OCI-M2 (cell line): ENCODE measurements at regions not wholly inside any gene's neighbourhood (a gene's known extent, or its start where the extent isn't known, plus 50 kb on each side); places are given as distances from the start of the nearest gene placed in this dataset.

Experiments
- DNase-seq: peaks from one replicate; lab custom pipeline; 2025; ENCODE audit not compliant: unreplicated experiment; lab: John Stamatoyannopoulos, UW

DNA sequence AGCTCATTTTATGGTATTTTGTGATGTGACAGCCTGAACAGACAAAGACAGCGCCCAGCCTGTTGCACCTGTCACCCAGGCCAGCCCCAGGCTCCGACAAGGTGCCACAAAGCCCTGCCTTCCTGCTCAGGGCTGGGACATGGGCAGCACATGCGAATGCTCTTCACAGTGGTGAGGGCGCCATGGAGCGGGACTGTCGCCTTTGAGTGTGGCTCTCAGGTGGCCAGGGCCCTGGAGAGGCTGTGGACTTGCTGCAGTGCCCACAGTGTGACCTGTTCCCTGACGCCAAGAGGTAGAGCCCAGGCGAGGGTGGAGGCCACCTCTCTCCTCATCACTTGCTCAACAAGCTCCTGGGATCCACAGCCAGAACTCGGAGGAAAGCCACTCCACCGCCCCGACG lies 346.3 kb downstream of the SHANK2 start:
- DNase-seq, result no peak

DNA sequence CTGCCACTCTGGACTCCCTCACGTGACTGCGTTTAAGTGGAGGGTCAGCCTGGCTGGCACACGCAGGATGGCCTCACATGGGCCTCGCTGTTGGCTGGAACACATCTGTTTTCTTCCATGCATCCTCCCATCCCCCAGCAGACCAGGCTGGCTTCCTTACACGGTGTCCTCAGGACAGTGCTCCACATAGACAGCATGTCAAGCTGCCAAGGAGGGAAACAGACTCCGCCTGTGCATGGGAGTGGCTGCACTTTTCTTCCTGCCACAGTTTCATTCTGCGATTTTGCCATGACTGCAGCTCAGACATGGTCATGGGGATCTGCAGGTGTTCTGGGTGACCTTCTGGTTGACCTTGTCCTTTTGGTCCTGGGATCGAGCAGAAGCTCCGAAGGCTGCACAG lies 344.2 kb downstream of the SHANK2 start:
- no peak for DNase-seq

DNA sequence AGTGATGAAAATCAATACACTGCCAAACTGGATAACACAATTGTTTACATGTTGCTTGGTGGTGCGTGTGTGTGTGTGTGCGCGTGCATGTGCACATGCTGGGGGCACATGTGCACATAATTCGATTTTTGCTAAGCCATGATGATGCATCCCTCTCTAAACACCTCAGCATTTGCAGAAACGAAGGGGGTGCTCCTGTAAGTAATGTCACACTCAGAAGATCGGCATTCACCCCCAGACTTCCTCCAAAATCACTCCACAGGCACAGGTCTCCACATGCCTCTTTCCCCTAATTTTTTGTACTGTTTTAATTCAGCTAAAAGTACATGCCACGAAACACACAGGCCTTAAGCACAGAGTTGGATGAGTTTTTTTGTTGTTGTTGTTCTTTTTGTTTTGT lies 341.5 kb downstream of the SHANK2 start:
- DNase-seq, result no peak

DNA sequence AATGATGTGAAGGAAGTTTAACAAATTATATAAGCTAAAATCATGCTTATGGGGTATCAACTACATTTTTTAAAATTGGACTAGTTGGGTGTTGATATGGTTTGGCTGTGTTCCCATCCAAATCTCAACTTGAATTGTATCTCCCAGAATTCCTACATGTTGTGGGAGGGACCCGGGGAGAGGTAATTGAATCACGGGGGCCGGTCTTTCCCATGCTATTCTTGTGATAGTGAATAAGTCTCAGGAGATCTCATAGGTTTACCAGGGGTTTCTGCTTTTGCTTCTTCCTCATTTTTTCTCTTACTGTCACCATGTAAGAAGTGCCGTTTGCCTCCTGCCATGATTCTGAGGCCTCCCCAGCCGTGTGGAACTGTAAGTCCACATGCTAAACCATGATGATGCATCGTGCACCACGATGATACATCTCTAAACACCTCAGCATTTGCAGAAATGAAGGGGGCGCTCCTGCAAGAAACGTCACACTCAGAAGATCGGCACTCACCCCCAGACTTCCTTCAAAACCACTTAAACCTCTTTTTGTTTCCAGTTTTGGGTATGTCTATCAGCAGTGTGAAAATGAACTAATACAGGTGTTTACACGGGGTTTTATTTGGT lies 340.0 kb downstream of the SHANK2 start:
- DNase-seq, result no peak

DNA sequence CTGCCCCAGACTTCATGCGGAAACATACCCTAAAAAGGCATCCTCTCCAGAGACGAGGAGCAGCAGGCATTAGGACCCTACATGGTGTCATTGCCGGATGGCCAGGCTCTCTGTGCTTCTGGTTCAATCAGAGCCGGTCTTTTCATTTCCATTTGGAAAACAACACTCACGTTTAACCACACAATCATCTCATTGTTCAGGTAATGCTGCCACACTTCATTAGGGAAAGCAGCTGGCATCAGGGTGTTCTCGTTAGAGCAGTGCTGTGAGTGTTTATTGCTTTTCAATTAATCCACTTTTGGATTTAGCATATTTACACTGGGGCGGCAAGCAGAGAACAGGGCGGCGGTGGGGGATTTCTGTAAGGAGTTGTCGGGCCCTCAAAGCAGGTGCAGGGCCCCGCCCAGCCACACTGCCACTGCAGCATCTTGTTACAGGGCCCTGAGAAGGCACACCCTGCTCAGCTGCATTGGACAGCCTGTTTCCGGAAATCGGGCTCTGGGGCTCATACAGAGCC lies 338.6 kb downstream of the SHANK2 start:
- DNase-seq, result no peak

DNA sequence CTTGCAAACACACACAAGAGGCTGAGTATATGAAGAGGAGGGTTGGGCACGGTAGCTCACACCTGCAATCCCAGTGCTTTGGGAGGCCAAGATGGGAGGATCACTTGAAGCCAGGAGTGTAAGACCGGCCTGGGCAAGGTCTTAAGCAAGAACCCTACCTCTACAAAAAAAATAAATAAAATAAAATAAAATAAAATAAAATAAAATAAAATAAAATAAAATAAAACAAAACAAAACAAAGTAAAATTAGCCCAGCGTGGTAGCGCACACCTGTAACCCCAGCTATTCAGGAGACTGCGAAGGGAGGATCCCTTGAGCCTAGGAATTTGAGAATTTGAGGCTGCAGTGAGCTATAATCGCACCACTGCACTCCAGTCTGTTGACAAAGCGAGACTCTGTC lies 337.9 kb downstream of the SHANK2 start:
- DNase-seq, result no peak

DNA sequence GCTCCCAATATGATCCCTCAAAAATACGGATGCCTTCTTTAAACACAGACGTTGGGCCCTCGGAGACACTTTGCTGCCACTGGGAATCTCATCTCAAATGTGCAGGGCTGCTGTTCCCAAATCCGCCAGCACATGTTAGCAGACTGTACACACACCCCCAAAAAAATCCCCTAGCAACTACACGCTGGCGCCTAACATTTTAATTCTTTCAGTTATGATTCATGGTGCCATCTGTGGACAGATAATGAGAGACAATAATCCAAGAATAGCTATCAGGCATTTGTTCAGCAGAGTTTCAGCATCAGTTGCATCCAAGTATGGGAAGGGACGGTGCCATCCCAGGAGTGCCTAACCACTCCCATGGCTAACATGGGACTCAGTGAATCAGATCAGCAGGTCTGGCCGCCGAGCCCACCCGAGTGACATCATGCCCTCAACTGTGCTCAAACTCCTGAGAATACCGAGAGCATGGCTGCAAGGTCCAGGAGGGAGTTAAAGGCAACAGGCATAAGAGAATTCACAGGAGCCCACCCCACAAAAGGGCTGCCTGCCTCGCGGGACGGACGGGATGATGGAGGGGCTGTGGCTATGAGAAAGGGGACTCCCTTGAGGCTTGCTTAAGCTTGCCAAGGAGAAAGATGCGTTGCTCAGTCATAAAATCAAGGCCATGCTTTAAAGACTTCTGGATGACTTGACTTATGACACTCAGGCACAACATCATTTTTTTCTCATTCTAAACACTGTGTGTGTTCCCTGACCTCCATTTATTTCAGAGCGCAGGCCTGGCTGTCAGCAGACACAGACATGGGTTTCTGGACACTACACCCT lies 337.0 kb downstream of the SHANK2 start:
- DNase-seq, result no peak

DNA sequence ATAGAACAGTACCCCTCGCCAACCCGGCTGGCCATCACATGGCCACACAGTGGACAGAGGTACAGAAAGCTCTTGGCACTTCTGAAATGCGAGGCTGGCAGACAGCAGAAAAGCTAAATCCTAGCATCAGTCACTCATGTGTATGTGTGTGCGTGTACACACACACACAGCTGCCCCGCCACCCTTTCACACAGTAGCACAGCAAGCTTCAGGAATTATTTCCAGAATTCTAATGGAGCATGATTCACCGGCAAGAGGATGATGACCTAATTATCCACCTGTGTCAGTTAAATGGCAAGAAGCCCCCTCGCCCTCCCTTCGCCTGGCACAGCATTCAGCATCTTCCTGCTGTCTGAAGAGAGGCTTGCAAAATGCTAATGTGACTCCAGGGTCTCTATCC lies 336.0 kb downstream of the SHANK2 start:
- DNase-seq, result no peak

DNA sequence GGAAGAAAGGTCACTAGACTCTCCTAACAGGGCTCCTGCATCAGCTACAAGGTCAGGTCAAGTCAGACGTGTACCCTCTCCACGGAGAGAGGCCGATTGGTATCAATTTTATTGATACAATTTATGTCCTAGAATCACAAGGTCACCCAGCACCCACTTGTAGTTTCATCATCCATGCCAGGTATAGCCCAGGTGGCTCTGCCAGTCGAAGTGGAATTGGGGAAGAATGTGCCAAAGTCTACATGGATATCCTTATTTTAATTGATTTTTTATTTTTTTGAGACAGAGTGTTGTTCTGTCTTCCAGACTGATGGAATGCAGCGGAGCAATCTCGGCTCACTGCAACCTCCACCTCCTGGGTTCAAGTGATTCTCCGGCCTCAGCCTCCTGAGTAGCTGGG lies 334.1 kb downstream of the SHANK2 start:
- DNase-seq, result no peak

DNA sequence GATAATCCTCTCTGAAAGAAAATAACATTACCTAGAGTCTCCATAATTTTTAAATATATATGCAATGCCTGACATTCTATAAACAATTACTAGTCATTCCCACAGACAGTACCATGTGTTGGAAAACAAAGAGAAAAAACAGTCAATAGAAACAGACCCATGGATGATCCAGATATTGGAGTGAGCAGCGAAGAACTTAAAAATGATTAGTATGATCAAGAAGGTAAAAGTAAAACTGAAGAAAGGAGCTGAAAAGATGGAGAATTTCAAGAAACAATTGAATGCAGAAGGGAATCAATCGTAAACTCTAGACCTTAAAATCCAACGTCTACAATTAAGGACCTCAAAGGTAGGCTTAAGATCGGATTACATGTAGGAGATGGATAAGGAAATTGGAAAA lies 330.6 kb downstream of the SHANK2 start:
- DNase-seq, result no peak

DNA sequence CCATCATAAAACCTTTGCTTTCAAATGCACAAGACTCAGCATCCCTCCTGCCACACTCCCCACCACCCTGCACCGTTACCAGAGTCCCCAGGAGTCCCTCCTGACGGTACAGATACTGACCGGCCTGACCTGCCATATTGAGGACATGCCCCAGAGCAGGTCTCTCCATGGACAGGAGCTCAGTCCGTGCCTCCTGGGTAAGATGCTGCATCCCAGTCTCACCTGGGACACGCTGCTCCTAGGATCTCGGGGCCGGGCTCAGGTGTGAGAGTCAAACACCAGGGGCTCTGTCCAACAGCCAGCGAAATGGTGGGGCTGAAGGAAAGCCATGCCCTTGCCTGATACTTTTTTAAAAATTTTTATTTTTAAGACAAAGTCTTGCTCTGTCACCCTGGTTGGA lies 328.3 kb downstream of the SHANK2 start:
- DNase-seq, result no peak

DNA sequence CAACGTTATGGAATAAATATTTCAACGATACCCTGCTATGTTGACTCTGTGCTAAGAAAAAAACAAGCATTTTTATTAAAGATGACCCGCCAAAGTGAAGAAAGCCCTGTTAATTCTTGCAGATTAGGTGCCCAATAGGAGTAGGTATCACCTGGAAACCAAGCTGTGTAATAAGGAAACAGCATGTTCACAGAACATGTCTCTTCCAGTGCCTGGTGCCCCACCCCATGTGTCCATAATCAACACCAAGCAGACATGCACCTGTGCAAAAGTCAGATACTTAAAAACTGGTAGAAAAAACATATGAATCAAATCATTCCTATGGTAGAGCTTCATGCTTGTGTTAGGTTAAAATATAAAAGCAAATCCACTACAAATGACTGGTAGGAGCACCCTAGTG lies 327.1 kb downstream of the SHANK2 start:
- DNase-seq, result no peak

DNA sequence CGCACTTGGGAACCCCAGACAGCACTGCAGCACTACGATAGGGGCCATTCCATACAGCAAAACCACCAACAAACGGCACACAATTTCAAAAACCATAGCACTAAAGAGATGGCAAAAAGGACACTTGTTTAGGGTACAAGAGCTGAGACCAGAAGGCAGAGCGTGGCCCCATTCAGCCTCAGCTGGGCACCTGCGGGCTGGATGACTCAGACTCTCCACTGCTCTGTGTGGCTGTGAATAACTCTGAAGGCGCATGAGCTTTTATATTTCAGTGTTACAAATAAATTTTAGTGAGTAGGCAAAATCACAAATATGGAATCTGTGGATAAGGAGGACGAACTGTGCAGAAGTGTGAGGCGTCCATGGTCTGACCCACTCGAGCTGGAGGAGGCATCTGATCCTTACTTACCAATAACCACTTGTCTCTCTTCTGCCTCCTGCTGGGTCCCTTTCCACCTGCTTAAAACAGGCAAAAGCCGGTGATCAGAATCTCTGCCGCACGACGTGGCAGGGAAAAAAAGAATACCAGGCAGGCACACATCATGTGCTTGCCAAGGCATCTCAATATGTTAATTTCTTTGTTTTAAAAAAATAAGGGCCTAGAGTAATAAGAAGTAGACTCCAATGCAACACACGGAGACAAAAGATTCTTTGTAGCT lies 325.7 kb downstream of the SHANK2 start:
- no peak for DNase-seq

DNA sequence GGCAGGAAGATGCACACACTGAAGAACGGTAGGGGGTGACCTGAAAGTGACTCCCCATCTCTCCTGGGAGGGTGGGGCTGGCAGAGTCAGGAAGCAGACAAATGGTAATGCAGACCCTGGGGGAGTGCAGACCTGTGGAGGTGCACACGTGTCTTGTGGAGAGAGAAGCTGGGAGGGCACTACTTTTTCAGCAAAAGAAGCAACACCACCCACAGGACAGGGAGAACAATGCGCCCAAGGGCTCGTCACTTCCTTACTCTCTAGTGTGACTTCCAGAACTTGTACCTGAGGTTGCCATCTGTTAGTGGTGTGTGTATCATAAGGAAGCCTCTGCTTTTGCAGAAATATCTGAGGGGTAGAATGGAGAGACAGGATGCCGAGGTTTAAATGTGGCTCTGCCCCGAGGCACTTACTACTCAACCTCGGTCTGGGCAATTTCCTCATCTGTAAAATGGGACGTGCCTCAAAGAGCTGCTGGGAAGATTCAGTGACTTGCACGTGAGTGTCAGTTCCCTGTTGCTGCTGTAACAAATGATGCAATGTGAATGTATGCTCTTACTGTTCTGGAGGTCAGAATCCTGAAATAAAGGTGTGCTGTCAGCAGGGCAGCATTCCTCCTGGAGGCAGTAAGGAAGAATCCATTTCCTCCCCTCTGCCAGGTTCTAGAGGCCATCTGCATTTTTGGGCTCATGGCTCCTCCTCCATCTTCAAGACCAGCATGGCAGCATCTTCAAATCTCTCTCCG lies 323.4 kb downstream of the SHANK2 start:
- DNase-seq, result no peak

DNA sequence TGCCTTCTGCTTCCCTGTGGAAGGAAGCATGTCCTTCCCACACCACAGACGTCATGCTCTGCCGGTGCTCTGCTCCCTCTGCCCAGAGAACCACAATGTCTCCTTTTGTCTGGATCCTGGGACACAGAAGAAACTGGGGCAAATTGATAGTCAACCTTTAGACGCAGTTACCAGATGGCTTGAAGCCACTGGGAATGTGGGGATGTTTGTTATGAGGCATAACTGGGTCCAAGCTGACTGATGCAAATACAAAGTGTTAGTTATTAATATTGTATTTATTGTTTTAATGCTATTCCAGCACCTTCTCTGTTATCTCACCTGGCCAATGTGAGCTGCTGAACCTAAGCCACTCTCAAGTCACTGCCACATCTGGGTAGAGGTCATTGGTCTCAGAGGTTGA lies 322.2 kb downstream of the SHANK2 start:
- no peak for DNase-seq

DNA sequence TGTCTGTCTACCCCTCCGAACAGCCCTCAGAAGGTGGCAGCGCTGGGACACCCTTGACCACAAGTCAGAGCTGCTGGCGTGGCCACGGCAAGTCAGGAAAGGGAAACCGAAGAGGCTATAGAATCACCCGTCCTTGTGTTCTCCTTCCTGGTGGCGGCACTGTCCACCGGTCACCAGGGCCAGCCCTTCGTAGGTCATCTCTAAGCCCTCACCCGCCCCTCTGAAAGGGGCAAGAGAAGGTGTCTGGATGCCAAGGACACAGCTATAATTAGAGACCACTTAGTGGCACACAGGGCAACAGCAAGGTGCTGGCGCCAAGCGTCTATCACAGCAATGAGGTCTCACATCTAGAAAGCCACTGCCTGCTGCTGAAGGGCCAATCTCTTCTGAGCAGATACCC lies 320.9 kb downstream of the SHANK2 start:
- DNase-seq, result no peak

DNA sequence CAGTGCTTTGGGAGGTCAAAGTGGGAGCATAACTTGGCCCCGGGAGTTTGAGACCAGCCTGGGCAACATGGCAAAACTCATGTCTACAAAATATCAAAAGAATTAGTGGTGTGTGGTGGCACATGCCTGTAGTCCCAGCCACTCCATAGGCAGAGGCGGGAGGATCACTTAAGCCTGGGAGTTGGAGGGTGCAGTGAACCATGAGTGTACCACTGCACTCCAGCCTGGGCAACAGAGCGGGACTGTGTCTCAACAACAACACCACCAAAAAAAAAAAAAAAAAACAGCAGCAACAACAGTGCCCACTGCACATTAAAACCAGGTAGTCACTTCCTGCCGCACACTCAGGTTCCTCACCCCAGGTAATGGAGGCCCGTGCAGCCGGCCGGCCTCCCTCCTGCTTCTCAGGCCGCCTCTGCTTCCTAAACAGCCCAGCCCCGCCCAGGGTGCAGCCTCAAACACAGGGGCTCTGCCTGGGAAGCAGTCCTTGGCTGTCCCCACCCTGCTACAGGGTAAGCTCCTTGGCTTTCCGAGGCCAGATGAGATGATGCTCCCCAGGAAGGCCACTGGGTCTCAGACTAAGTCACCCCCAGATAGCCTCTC lies 318.3 kb downstream of the SHANK2 start:
- no peak for DNase-seq

DNA sequence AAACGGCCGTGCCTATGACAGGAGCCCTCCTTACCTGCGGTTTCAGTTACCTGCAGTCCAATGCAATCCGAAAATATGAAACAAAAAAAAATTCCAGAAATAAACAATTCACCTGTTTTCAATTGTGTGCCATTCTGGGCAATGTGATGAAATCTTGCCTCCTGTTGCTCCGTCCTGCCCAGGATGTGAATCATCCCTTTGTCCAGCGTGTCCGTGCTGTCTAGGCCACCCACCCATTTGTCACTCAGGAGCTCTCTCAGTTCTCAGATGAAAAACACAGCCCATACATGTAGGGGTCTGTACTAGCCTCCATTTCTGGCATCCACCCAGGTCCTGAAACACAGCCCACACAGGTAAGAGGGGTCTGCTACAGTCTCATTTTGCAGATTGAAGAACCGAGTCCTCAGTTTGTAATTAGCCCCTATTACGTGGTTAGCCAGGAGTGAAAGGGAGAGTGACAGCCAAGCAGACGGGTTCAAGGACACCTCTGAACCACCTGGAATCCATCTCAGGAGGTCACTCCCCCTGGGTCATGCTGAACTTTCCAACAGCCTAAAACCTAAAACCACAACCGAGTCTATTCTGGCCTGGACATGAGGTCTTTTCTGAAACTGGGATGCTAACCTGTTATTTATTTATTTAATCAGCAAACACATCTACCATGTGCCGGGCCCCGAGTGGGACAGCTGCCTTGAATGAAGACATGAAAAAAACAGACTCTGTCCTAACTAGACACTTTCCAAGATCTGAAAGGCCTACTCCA lies 317.2 kb downstream of the SHANK2 start:
- no peak for DNase-seq

DNA sequence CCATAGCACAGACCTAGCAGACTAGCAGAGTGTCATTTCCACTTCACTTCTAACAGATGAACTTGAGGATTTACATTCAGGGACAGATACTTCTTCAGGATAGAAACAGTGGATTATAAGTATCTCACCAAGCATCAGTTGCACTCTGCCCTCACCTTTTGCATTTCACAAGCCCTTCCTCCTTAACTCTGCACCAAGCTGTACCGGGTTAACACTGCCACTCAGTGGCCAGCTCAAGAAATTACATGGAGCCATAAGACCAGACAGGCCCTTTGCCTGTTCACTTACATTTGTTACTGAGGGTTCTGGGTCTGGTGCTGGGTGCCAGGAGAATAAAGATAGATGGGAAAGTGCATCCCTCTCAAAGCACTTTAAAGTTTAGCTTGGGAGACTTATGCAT lies 309.8 kb downstream of the SHANK2 start:
- DNase-seq, result no peak

DNA sequence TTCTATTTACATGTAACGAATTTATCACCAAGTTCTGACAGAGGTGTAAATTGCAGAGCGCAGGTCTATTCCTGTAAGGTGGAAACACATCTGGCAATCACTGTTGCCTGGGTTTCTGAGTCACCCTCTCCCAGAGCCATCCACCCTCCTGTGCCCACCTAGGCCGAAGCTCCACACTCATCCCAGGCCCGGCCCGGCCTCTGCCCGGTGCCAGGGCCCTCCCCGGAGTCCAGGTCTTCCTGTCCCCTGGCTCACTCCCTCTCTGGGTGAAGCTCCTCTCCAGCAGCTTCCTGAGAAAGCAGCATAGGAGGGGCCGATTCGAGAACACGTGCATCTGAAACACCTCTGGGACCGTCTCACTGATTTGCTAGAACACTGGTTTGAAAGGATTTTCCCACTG lies 308.2 kb downstream of the SHANK2 start:
- no peak for DNase-seq
